ENCODE measurements at regions not wholly inside any gene's neighbourhood (a gene's known extent, or its start where the extent isn't known, plus 50 kb on each side); places are given as distances from the start of the nearest gene placed in this dataset.
A peak's percentile ranks its signal among the peaks of the same experiment; 100 is the strongest.
"Not testable (repeated sequence)": the region's sequence is repeated elsewhere in the genome, so short reads cannot be mapped to it uniquely, and the experiment has no call there.

GRCh38 chr2:81389203-81389602, 1084.7 kb upstream of the LRRTM1 start:
- no peak overlapping the region for H3K4me2 ChIP-seq (ENCODE audit: low read depth, low read length, poor library complexity, severe bottlenecking)
- H3F3A ChIP-seq (ENCODE audit: low read depth), result no peaks in the 10 kb centered on the region
- H3K4me3 ChIP-seq (ENCODE audit: low read length, poor library complexity, severe bottlenecking), result no peak overlapping the region
- H2AFZ ChIP-seq (ENCODE audit: low read length), result no peak overlapping the region
- H3K4me1 ChIP-seq (ENCODE audit: insufficient read depth, low read length, poor library complexity, severe bottlenecking), result no peaks in the 10 kb centered on the region
- TF ChIP-seq EZH2phosphoT487 (IDR thresholded peaks at IDR 0.05; ENCODE audit: borderline replicate concordance), result no peak
- TF ChIP-seq CTCF (conservative IDR thresholded peaks at IDR 0.05; ENCODE audit: low read length), result peak; percentile 50
- H3K9me3 ChIP-seq (ENCODE audit: insufficient read depth, low read depth, low read length), result peaks cover 7% of the 10 kb centered on the region; the same call in 1 of the 2 replicates
- H3K27me3 ChIP-seq (ENCODE audit: insufficient read depth, low read length, poor library complexity, severe bottlenecking), result no peaks in the 10 kb centered on the region
- H3K79me2 ChIP-seq (ENCODE audit: insufficient read depth, low read length), result no peaks in the 10 kb centered on the region
- no peaks in the 10 kb centered on the region for H3K9me2 ChIP-seq (replicated peaks; ENCODE audit: low read depth, low read length)
- H4K20me1 ChIP-seq (ENCODE audit: insufficient read depth, low read length, poor library complexity, severe bottlenecking), result no peaks in the 10 kb centered on the region
- no peaks in the 10 kb centered on the region for H3K36me3 ChIP-seq (ENCODE audit: insufficient read depth, low read length)
- H3K9ac ChIP-seq (ENCODE audit: low read depth, low read length, poor library complexity, severe bottlenecking), result no peak overlapping the region

GRCh38 chr2:81363800-81364199, 1059.2 kb upstream of the LRRTM1 start:
- Histone ChIP-seq H3K4me2 (ENCODE audit: low read depth, low read length, poor library complexity, severe bottlenecking) (no peak overlapping the region), H4K20me1 (ENCODE audit: insufficient read depth, low read length, poor library complexity, severe bottlenecking) (no peaks in the 10 kb centered on the region), H3K27me3 (ENCODE audit: insufficient read depth, low read length, poor library complexity, severe bottlenecking) (no peaks in the 10 kb centered on the region), H3K79me2 (ENCODE audit: insufficient read depth, low read length) (no peaks in the 10 kb centered on the region), H3K9ac (ENCODE audit: low read depth, low read length, poor library complexity, severe bottlenecking) (no peak overlapping the region), H3F3A (ENCODE audit: low read depth) (no peaks in the 10 kb centered on the region), H2AFZ (ENCODE audit: low read length) (no peak overlapping the region), H3K4me1 (ENCODE audit: insufficient read depth, low read length, poor library complexity, severe bottlenecking) (no peaks in the 10 kb centered on the region), H3K9me2 (replicated peaks; ENCODE audit: low read depth, low read length) (no peaks in the 10 kb centered on the region), H3K36me3 (ENCODE audit: insufficient read depth, low read length) (no peaks in the 10 kb centered on the region), H3K9me3 (ENCODE audit: insufficient read depth, low read depth, low read length) (no peaks in the 10 kb centered on the region), H3K4me3 (ENCODE audit: low read length, poor library complexity, severe bottlenecking) (no peak overlapping the region)
- no peak for TF ChIP-seq EZH2phosphoT487 (IDR thresholded peaks at IDR 0.05; ENCODE audit: borderline replicate concordance)
- no peak for TF ChIP-seq CTCF (conservative IDR thresholded peaks at IDR 0.05; ENCODE audit: low read length)

GRCh38 chr2:81362468-81362867, 1057.9 kb upstream of the LRRTM1 start:
- H3K9ac ChIP-seq (ENCODE audit: low read depth, low read length, poor library complexity, severe bottlenecking); H3K27me3 ChIP-seq (ENCODE audit: insufficient read depth, low read length, poor library complexity, severe bottlenecking); H3K4me2 ChIP-seq (ENCODE audit: low read depth, low read length, poor library complexity, severe bottlenecking); H3K9me3 ChIP-seq (ENCODE audit: insufficient read depth, low read depth, low read length); H3K36me3 ChIP-seq (ENCODE audit: insufficient read depth, low read length); H3K4me1 ChIP-seq (ENCODE audit: insufficient read depth, low read length, poor library complexity, severe bottlenecking); H2AFZ ChIP-seq (ENCODE audit: low read length); H4K20me1 ChIP-seq (ENCODE audit: insufficient read depth, low read length, poor library complexity, severe bottlenecking); H3K4me3 ChIP-seq (ENCODE audit: low read length, poor library complexity, severe bottlenecking); H3K9me2 ChIP-seq (replicated peaks; ENCODE audit: low read depth, low read length); H3K79me2 ChIP-seq (ENCODE audit: insufficient read depth, low read length); H3F3A ChIP-seq (ENCODE audit: low read depth): not testable (repeated sequence)

GRCh38 chr2:81355436-81355835, 1050.9 kb upstream of the LRRTM1 start:
- Histone ChIP-seq H2AFZ (ENCODE audit: low read length) (no peak overlapping the region), H3K9ac (ENCODE audit: low read depth, low read length, poor library complexity, severe bottlenecking) (no peak overlapping the region), H3K9me2 (replicated peaks; ENCODE audit: low read depth, low read length) (no peaks in the 10 kb centered on the region), H3K4me1 (ENCODE audit: insufficient read depth, low read length, poor library complexity, severe bottlenecking) (no peaks in the 10 kb centered on the region), H3K4me2 (ENCODE audit: low read depth, low read length, poor library complexity, severe bottlenecking) (no peak overlapping the region), H3F3A (ENCODE audit: low read depth) (no peaks in the 10 kb centered on the region), H3K4me3 (ENCODE audit: low read length, poor library complexity, severe bottlenecking) (no peak overlapping the region), H3K9me3 (ENCODE audit: insufficient read depth, low read depth, low read length) (no peaks in the 10 kb centered on the region), H3K27me3 (ENCODE audit: insufficient read depth, low read length, poor library complexity, severe bottlenecking) (no peaks in the 10 kb centered on the region), H4K20me1 (ENCODE audit: insufficient read depth, low read length, poor library complexity, severe bottlenecking) (no peaks in the 10 kb centered on the region), H3K36me3 (ENCODE audit: insufficient read depth, low read length) (no peaks in the 10 kb centered on the region), H3K79me2 (ENCODE audit: insufficient read depth, low read length) (no peaks in the 10 kb centered on the region)
- TF ChIP-seq EZH2phosphoT487 (IDR thresholded peaks at IDR 0.05; ENCODE audit: borderline replicate concordance) (no peak), CTCF (conservative IDR thresholded peaks at IDR 0.05; ENCODE audit: low read length) (no peak)

All from Loucy (cell line).